ENCODE measurements at regions not wholly inside any gene's neighbourhood (a gene's known extent, or its start where the extent isn't known, plus 50 kb on each side); places are given as distances from the start of the nearest gene placed in this dataset.

GRCh38 chr6:166803471-166803870 is 152.9 kb downstream of the RNASET2 start:
- no peaks in the 10 kb centered on the region for H3K79me2 ChIP-seq (ENCODE audit: insufficient read depth, low read length)
- no peak overlapping the region for H3K4me3 ChIP-seq (replicated peaks in 1 of 3; ENCODE audit: low read depth in 2 of 3, low read length in 3 of 3)
- no peak overlapping the region for H3K4me3 Mint-ChIP-seq
- no peaks in the 10 kb centered on the region for H4K20me1 ChIP-seq (ENCODE audit: insufficient read depth, low read length)
- H3K9me3 ChIP-seq (replicated peaks in 1 of 2; ENCODE audit: control insufficient read depth in 1 of 2, insufficient read depth in 1 of 2, low read length in 2 of 2) = peaks cover 20 to 34% of the 10 kb centered on the region in 2 donors
- intact Hi-C loops (cut with micrococcal nuclease) = no loop called here
- H3K27me3 Mint-ChIP-seq (ENCODE audit: low read depth in 3 of 3) = peaks cover 4 to 9% (median 7%) of the 10 kb centered on the region in 3 donors
- H2AFZ ChIP-seq (ENCODE audit: insufficient read depth, low read depth, low read length, poor library complexity, severe bottlenecking) = no peak overlapping the region
- H3K36me3 Mint-ChIP-seq = peaks cover 0 to 2% of the 10 kb centered on the region in 2 donors
- H3K27ac Mint-ChIP-seq = no peak overlapping the region
- 89% methylated on average over 6 of the region's 9 CpGs for WGBS (ENCODE audit: insufficient coverage)
- H3K36me3 ChIP-seq (replicated peaks in 1 of 2; ENCODE audit: control insufficient read depth in 1 of 2, insufficient read depth in 2 of 2, low read length in 2 of 2) = no peaks in the 10 kb centered on the region
- no peak overlapping the region for H3K4me2 ChIP-seq (replicated peaks; ENCODE audit: extremely low read depth, low read length, poor library complexity, severe bottlenecking)
- no peak overlapping the region for H3K9ac ChIP-seq (ENCODE audit: insufficient read depth, low read length, poor library complexity, severe bottlenecking)
- H3K4me1 ChIP-seq (ENCODE audit: control insufficient read depth in 1 of 2, insufficient read depth in 2 of 2, low read length in 2 of 2) = no peaks in the 10 kb centered on the region
- H3K9me3 Mint-ChIP-seq = peaks cover 19 to 39% (median 32%) of the 10 kb centered on the region in 7 donors
- peaks cover 0 to 3% of the 10 kb centered on the region in 2 donors for H3K27me3 ChIP-seq (ENCODE audit: control insufficient read depth in 2 of 2, insufficient read depth in 2 of 2, low read length in 2 of 2)
- TF ChIP-seq, protein P1, sequence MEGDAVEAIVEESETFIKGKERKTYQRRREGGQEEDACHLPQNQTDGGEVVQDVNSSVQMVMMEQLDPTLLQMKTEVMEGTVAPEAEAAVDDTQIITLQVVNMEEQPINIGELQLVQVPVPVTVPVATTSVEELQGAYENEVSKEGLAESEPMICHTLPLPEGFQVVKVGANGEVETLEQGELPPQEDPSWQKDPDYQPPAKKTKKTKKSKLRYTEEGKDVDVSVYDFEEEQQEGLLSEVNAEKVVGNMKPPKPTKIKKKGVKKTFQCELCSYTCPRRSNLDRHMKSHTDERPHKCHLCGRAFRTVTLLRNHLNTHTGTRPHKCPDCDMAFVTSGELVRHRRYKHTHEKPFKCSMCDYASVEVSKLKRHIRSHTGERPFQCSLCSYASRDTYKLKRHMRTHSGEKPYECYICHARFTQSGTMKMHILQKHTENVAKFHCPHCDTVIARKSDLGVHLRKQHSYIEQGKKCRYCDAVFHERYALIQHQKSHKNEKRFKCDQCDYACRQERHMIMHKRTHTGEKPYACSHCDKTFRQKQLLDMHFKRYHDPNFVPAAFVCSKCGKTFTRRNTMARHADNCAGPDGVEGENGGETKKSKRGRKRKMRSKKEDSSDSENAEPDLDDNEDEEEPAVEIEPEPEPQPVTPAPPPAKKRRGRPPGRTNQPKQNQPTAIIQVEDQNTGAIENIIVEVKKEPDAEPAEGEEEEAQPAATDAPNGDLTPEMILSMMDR (IDR thresholded peaks at IDR 0.05) = no peak
- H3K4me1 Mint-ChIP-seq = no peaks in the 10 kb centered on the region
- no peak for DNase-seq
- no peak overlapping the region for H3K27ac ChIP-seq (ENCODE audit: low read depth in 1 of 2, low read length in 2 of 2)

DNA sequence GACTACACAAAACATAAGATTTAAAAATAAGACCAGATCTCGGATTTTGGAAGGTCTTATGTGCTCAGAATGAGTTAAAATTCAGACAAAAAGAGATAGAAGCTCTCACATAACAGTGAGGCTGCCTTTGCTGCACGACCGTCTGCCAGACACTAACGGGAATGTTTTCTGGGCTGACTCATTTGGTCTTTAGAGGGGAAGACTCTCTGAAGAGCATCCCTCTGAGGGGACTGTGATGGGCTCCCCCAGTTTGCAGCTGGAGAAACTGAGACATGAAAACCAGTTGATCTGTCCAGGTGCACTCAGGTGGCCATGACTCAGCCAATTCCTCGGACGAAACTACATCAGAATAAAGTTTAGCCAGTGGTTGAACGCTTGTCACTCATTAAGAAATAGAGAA is 153.9 kb downstream of the RNASET2 start:
- 100% methylated on average over 3 of the region's 7 CpGs for WGBS (ENCODE audit: insufficient coverage)
- Mint-ChIP-seq H3K4me1 (no peaks in the 10 kb centered on the region), H3K9me3 (peaks cover 12 to 29% (median 23%) of the 10 kb centered on the region in 7 donors), H3K36me3 (peaks cover 0 to 2% of the 10 kb centered on the region in 2 donors), H3K4me3 (no peak overlapping the region), H3K27ac (no peak overlapping the region), H3K27me3 (ENCODE audit: low read depth in 3 of 3) (peaks cover 1 to 9% (median 6%) of the 10 kb centered on the region in 3 donors)
- no peak overlapping the region for H3K4me3 ChIP-seq (replicated peaks in 1 of 3; ENCODE audit: low read depth in 2 of 3, low read length in 3 of 3)
- no peaks in the 10 kb centered on the region for H3K36me3 ChIP-seq (replicated peaks in 1 of 2; ENCODE audit: control insufficient read depth in 1 of 2, insufficient read depth in 2 of 2, low read length in 2 of 2)
- H3K4me1 ChIP-seq (ENCODE audit: control insufficient read depth in 1 of 2, insufficient read depth in 2 of 2, low read length in 2 of 2) = no peaks in the 10 kb centered on the region
- no peaks in the 10 kb centered on the region for H4K20me1 ChIP-seq (ENCODE audit: insufficient read depth, low read length)
- peaks cover 0 to 3% of the 10 kb centered on the region in 2 donors for H3K27me3 ChIP-seq (ENCODE audit: control insufficient read depth in 2 of 2, insufficient read depth in 2 of 2, low read length in 2 of 2)
- no peak for DNase-seq
- H3K79me2 ChIP-seq (ENCODE audit: insufficient read depth, low read length) = no peaks in the 10 kb centered on the region
- H3K4me2 ChIP-seq (replicated peaks; ENCODE audit: extremely low read depth, low read length, poor library complexity, severe bottlenecking) = no peak overlapping the region
- TF ChIP-seq, protein P1 (IDR thresholded peaks at IDR 0.05) = no peak
- peaks cover 9 to 25% of the 10 kb centered on the region in 2 donors for H3K9me3 ChIP-seq (replicated peaks in 1 of 2; ENCODE audit: control insufficient read depth in 1 of 2, insufficient read depth in 1 of 2, low read length in 2 of 2)
- H2AFZ ChIP-seq (ENCODE audit: insufficient read depth, low read depth, low read length, poor library complexity, severe bottlenecking) = no peak overlapping the region
- H3K27ac ChIP-seq (ENCODE audit: low read depth in 1 of 2, low read length in 2 of 2) = no peak overlapping the region
- intact Hi-C loops (cut with micrococcal nuclease) = no loop called here
- H3K9ac ChIP-seq (ENCODE audit: insufficient read depth, low read length, poor library complexity, severe bottlenecking) = no peak overlapping the region
